ENCODE measurements at regions not wholly inside any gene's neighbourhood (a gene's known extent, or its start where the extent isn't known, plus 50 kb on each side); places are given as distances from the start of the nearest gene placed in this dataset.
"Not testable (repeated sequence)": the region's sequence is repeated elsewhere in the genome, so short reads cannot be mapped to it uniquely, and the experiment has no call there.

- not testable (repeated sequence) for DNase-seq
Observed at GRCh38 chr4:56134834-56135233, 186.1 kb downstream of the CEP135 start.

GRCh38 chr4:56134266-56134665, 185.5 kb downstream of the CEP135 start:
- no peak for DNase-seq

GRCh38 chr4:56132835-56133234, 184.1 kb downstream of the CEP135 start:
- no peak for DNase-seq

GRCh38 chr4:56132188-56132587, 183.4 kb downstream of the CEP135 start:
- DNase-seq = not testable (repeated sequence)

GRCh38 chr4:56130606-56131155, 181.9 kb downstream of the CEP135 start:
- no peak for DNase-seq

GRCh38 chr4:56129431-56129861, 180.7 kb downstream of the CEP135 start:
- peak; percentile 8 for DNase-seq

GRCh38 chr4:56128213-56128612, 179.5 kb downstream of the CEP135 start:
- DNase-seq = no peak

- no peak for DNase-seq
Observed at GRCh38 chr4:56127716-56128115, 179.0 kb downstream of the CEP135 start.

GRCh38 chr4:56123547-56123946, 174.8 kb downstream of the CEP135 start:
- DNase-seq = no peak

GRCh38 chr4:56123051-56123450, 174.3 kb downstream of the CEP135 start:
- no peak for DNase-seq

GRCh38 chr4:56118845-56119244, 170.1 kb downstream of the CEP135 start:
- no peak for DNase-seq

- no peak for DNase-seq
Observed at GRCh38 chr4:56118055-56118454, 169.3 kb downstream of the CEP135 start.

GRCh38 chr4:56115898-56116297, 167.2 kb downstream of the CEP135 start:
- DNase-seq = no peak

- no peak for DNase-seq
Observed at GRCh38 chr4:56112377-56112776, 163.6 kb downstream of the CEP135 start.

GRCh38 chr4:56106180-56107147, 157.7 kb downstream of the CEP135 start:
- no peak for DNase-seq

- DNase-seq = no peak
Observed at GRCh38 chr4:56104188-56104587, 155.4 kb downstream of the CEP135 start.

GRCh38 chr4:56102601-56103000, 153.9 kb downstream of the CEP135 start:
- DNase-seq = no peak

GRCh38 chr4:56099378-56099786, 150.6 kb downstream of the CEP135 start:
- no peak for DNase-seq

GRCh38 chr4:56093576-56093975, 144.8 kb downstream of the CEP135 start:
- no peak for DNase-seq

GRCh38 chr4:56092540-56092939, 143.8 kb downstream of the CEP135 start:
- no peak for DNase-seq

- no peak for DNase-seq
Observed at GRCh38 chr4:56086561-56086960, 137.8 kb downstream of the CEP135 start.

GRCh38 chr4:56086073-56086541, 137.4 kb downstream of the CEP135 start:
- no peak for DNase-seq

GRCh38 chr4:56085275-56085674, 136.5 kb downstream of the CEP135 start:
- no peak for DNase-seq

GRCh38 chr4:56084851-56085250, 136.1 kb downstream of the CEP135 start:
- no peak for DNase-seq
